ENCODE measurements at regions not wholly inside any gene's neighbourhood (a gene's known extent, or its start where the extent isn't known, plus 50 kb on each side); places are given as distances from the start of the nearest gene placed in this dataset.

DNA sequence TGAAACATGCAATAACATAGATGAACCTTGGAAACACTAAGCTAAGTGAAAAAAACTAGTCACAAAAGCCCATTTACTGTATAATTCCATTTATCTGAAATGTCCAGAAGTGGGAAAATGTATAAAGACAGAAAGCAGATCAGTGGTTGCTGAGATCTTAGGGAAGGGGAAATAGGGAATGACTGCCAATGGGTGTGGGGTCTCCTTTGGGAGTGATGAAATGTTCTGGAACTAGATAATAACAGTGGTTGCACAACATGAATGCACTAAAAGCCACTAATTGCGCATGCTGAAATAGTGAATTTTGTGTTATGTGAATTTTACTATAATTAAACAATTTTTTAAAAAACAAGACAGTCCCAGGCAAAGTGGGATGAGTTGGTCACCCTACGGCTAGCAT, 472.8 kb downstream of the CCDC171 start:
- no peak for DNase-seq (ENCODE audit: low read depth)

DNA sequence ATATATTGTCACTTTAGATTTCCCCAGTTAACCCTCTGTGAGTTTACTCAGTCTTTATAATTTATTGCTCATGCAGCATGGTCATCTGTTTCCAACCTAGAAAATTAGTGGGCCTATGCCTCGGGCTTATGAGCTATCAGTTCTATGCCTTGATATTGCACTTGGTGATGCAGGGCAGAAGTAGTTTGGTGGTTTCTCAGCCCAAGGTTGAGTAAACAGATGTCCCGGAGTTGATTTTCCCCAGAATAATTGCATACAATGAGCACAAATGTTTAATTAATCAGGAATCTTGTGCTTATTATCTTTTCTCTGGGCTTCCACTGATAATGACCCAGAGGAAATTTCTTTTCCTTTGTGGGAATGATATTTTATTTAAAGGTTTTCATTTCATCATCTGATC, 474.0 kb downstream of the CCDC171 start:
- peak; percentile 24 for DNase-seq (ENCODE audit: low read depth)

DNA sequence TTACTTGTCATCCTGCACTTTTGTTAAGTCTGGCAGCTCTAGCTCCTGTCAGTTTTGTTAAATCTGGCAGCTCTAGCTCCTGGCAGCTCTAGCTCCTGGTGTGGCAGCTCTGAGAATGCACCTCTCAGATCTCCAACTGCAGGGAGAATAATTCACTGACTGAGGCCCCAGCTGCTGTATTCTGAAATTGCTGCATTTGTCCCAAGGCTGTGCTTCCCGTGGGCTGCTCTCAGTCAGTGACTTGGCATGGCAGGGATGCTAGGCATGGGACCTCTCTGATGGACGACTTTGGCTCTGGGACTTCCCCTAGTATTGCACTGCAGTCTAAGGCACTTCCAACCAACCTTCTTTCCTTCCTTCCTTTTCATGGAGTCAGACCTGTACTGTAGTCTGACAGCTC, 475.7 kb downstream of the CCDC171 start:
- DNase-seq (ENCODE audit: low read depth) = peak; percentile 41

DNA sequence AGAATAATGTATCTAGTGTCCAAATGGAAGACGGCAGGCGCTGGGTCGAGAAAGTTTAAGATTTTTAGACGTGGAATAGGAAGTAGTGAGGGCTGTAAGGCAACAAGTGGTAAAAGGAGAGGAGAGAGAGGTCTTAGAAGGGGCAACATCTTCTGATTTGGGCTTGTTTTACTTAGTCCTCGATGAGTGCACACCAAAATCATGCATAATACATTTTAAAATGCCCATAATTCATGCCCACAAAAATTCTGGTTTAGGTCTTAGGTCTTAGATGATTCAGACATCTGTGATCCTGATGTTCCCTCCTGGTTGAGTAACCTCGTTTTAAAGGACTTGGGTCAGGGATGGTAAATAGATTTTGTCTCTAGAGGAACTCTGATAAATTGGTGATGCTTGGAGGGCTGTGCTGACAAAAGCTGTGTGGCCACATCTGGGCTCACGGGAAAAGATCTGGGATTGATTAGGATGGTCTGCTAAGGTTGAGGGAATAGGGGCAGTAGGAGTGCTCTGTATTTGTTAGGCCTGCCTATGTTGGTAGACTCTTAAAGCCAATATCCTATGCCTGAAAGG, 476.3 kb downstream of the CCDC171 start:
- DNase-seq (ENCODE audit: low read depth) = peak; percentile 78

DNA sequence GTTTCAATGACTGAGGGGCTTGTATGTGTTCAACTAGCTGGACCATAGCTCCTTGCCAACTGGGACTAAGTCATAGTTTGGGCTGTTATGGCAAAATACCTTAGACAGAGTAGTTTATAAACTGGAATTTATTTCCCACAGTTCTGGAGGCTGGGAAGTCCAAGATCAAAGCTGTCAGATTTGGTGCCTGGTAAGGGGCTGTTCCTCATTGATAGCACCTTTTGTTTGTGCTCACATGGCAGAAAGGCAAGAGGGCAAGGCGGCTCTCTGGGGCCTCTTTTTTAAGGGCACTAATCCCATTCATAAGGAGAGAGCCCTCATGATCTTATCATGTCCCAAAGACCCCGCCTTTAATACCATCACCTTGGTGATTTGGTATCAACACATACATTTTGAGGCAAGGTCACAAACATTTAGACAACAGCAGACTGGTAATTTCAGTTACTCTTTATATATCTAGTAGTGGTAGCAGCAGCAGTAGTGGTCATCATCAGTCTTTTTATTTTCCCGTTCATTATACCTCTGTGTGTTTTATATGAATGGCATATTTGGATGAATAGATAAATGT, 477.0 kb downstream of the CCDC171 start:
- DNase-seq (ENCODE audit: low read depth) = peak; percentile 24

DNA sequence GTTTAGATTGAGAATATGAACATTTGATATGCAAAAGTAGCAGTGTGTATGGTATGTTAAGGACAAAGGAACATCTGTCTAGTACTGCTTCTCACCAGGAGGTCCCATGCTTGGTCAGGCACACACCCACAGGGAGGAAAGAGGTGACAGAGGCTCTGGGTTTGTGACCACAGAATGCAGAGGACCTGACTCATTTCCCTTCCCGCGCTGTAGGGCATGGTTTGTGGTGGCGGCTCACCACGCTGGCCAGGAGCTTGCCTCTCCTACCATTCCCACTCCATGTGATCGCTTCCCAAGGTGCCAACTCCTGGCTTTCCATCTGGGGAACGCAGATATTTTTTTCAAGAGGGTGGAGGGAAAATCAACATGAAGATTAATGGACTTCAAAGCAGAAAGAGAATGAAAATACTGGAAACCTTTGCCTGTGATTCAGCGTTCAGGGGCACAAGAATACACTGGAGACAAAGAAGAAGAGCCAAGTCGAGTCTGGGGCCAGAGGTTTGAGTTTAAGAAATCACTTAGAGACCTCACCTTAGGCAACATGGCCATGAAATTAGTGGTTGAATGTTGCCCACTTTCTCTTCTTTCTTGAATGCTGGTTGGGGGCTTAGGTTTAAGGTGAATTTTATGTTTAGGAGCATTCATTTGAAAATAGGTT, 477.8 kb downstream of the CCDC171 start:
- DNase-seq (ENCODE audit: low read depth) = peak; percentile 99

DNA sequence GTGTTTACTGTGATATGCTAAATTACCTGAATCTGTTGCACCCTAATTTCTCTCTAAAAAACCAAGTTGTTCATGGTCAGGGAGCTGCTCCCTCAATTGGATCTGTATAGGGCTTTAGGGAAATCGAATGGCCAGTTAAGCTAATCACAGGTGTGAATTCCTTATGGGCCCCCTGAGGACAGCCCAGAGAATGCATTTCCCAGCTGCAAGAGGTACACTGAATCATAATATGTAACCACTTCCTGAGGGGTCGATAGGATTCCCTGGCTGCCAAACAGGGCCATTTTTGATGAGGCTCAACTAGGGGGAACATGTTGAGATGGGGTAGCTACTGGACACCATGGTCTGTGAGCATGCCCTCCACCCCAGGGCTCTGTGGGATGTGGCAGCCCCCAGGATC, 478.6 kb downstream of the CCDC171 start:
- DNase-seq (ENCODE audit: low read depth) = peak; percentile 50

DNA sequence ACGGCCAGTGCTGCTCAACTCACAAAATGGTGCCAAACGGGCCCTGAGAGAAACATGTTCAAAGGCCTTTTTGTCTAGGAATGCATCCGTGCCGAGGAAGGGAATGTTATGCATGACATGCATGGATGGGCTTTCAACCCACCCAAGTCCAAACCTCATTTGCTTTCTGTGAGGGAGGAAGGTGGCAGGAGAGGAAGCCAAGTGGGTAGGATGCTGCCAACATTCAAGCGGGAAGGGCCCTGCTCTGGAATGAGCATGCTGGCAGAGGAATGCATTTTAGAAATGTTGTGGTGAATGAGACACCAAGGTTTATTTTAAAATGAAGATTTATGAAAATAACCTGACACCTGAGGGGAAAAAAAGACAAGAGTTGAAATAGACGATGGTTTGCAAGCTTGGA, 479.1 kb downstream of the CCDC171 start:
- DNase-seq (ENCODE audit: low read depth) = peak; percentile 43

DNA sequence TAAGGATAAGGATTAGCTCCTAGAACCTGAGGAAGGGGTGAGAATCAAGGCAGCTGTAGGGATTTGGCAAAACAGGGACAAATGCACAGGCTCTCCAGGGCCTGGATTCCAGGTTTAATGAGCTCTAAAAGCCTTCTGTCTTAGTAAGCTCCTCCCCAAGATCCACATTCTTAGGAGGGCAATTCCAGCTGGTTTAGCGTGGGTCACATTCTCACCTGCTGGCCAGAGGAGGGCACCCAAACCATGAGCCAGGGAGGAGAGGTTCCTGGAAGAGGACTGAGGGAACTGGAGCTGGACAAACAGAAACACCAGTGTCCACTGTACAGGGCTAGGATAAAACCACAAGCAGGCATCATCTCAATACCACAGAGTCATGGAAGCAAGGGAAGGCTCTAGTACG, 480.0 kb downstream of the CCDC171 start:
- DNase-seq (ENCODE audit: low read depth) = peak; percentile 58

DNA sequence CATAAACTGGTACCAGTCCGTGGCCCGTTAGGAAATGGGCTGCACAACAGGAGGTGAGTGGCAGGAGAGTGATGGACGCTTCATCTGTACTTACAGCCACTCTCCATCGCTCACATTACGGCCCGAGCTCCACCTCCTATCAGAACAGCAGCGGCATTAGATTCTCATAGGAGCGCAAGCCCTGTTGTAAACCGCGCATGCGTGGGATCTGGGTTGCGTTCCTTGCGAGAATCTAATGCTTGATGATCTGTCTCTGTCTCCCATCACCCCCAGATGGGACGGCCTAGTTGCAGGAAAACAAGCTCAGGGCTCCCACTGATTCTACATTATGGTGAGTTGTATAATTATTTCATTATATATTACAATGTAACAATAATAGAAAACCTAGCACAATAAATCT, 480.4 kb downstream of the CCDC171 start:
- no peak for DNase-seq (ENCODE audit: low read depth)

DNA sequence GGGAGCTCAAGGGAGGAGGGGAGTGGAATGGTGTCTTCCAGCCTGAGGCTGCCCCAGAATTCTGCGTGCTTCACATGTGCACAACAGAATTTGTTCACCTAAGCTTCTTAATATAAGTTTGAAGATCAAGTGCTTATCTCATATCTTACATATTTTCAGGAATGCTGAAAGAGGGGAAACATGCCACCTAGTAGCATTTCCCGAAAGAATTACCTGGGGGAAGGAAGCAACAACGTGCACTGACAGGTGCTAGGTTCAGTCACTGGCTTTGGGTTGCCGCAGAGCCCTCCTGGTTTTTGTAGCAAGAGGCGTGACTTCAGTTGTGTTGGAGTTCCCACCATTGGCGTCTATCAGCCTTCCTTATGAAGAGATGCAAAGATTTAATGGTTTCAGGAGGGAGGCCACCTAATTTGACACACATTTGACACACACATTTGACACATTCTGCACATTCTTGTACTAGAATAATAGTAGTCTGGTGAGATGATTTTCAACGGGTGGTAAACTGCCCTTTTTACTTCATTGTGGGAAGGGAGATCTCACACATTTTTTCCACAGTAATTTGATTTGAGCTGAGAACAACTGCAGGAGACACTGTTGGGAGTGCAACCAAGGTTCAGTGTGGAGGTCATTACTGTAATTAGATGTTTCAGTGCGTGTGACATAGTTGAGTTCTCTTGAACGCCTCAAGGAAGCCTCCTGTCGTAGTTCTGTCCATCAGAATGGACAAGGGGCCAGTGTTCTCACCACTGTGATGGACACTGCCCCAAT, 481.3 kb downstream of the CCDC171 start:
- DNase-seq (ENCODE audit: low read depth) = no peak

DNA sequence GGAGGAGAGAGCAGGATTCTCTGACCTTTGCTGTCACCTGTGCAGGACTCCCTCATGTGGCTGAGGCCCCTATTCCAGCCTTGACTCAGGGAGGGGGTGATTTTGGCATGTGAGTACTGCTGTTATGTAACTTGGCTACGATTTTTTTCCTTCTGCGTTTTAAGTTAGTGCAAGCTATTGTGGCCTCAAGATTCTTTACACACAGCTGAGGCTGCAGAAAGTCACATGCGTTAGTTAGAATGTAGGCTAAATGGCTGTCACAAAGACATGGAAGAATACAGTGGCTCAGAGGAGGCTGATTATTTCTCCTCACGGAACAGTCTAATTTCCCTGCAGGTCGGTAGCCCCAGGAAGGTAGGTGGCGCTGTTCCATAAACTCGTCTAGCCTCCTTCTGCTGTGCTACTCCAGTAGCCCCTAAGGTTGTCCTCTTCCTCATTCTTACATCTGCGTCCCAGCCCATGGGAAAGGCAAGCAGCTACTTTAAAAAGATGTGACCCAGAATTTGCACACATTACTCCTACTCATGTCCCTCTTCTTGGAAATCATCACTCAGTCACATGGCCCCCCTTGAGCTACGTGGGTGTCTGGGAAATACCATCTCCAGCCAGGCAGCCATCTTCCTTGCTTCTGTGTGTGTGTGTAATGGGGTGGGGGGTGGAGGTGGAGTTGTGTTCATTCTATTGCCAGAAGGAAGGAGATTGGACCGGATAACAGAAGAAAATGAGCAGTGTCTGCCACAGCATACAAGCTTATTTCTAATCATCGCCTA, 486.6 kb downstream of the CCDC171 start:
- peak; percentile 31 for DNase-seq (ENCODE audit: low read depth)

DNA sequence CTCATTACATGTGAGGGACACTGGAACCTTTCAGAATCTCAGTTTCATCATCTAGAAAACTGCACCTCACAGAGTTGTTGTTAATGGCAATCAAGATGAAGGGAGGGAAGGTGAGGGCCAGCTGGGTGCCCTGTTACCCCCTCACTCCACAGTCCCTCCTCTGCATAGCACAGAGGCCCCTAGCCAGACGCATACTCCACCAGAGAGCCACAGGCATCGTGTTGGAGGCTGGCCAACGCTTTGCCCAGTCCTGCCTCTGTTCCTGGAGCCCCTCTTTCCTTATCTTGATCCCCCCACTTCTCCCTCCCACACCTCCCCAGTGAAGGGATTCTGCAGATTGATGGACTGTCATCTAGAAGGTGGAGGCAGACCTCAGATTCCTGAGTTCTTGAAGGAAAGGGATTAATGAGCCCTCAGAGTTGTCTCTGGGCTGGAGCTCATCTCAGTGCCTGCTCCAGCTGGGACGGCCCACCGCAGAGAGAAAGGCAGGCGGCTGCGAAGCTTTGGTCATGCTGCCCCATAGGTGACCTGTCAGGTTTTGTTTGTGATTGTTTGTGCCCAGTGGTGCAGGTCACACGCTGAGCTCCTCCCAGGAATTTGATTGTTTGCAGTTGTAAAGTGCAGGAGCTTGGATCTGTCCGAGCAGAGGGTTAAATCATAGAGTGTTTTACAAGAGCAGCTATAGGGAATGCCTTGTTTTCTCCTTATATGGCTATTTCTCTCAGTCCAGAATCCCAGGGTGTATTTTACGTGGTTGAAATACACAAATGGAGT, 487.3 kb downstream of the CCDC171 start:
- no peak for DNase-seq (ENCODE audit: low read depth)

DNA sequence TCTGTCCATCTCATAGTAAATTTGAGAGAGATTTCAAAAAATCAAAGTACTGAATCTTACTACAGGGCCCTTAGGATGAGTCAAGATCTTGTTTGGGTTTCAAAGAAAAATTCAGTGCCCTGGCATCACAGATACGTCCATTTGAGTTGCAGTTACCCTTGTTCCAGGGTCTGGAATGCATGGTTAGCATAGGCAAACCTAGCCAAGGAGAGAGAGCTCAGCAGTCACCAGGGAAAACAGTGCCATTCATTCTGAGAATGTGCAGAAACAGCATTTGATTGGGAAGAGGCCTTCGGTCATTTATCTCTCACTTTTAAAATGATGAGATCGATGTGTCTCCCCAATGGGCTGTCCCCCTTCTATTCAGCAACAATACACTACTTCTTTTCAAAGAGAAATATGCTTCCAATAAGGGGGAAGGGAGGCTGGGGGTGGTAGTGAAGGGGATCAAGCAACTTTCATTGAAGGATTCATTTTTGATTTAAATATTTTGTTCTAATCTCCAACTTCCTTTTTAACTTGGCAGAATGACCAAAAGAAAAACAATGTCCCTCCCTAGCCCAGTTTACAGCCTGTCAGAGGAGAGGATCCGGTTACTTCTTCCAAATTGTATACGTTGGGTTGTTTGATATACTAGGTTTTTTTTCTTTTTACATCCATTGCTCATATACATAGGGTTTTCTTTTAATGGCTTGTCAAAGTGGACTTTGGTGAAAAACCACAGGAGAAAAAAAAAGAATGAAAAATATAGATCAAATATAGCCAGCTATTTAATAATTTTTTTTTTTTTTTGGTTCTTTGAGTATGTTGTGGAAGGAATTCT, 491.1 kb downstream of the CCDC171 start:
- no peak for DNase-seq (ENCODE audit: low read depth)

DNA sequence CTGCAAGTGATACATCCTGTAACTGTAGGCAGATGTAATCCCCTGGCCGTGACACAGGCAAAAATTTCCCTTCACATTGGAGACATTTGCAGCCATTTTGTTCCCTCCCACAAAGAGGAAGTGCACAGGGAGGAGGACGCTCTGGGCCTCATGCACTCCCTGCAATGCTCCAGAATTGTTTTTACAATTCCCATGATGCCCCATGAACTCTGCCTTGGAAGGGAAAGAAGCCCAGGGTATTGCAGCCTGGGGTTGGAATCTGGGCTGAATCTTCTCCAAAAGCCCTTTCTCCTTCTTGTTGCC, 491.7 kb downstream of the CCDC171 start:
- no peak for DNase-seq (ENCODE audit: low read depth)

DNA sequence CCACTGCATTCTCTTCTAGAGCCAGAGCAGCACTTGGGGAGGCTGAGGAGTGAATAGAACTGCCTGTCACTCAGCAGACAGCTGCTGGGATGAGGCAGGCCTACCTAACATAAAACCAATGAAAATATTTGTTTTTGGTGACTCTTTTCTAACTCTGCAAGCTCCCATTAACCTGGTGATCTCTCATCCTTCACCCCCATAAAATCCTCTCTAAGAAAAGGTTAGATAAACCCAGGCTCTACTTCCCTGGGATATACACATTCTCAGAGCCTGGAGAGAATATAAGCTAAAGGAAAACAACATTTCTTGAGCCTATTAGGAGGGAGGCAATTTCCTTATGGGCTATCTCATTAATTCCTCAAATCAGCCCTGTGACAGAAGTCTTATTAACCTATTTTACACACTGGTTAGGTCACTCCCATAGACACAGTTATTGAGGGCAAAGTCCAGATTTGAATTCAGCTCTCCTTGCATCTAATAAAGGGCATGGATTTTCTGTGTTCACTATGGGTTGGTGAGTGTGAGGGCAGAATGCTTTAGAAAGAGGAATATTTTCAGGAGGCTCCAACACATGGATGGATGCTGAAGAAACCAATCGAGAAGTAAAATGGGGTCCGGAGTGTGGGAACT, 492.9 kb downstream of the CCDC171 start:
- DNase-seq (ENCODE audit: low read depth) = no peak

DNA sequence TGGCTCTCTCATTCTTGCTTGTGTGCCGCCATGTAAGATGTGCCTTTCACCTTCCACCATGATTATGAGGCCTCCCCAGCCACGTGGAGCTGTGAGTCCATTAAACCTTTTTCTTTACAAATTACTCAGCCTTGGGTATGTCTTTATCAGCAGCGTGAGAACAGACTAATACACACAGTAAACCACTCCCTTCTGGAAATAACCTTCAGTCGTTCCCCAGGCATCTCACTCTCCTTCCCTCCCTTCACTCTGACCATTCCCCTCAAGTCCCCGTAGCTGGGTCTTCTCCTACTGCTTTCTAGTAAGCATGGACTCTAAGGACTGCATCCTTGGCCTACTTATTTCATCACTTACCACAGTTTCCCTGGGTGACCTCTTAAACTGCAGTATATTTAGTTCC, 493.9 kb downstream of the CCDC171 start:
- no peak for DNase-seq (ENCODE audit: low read depth)

DNA sequence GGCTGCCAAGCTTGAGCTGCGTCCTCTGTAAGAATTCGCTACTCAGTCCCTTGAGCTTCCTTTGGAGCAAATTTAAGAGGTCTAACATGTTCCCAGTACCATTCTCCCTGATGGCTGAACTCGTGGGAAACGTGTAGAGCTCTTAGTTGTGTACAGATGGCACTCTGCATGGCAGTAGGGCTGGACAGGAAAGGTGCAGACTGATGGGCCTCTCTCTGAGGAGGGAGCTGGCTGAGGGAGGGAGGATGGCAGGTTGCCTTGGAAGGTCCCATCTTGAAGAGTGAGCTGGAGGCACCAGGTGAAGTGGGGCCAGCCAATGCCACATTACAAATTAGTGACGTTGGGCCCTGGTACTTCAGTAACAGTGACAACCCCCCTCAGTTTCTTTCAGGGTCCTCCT, 495.3 kb downstream of the CCDC171 start:
- DNase-seq (ENCODE audit: low read depth) = no peak

DNA sequence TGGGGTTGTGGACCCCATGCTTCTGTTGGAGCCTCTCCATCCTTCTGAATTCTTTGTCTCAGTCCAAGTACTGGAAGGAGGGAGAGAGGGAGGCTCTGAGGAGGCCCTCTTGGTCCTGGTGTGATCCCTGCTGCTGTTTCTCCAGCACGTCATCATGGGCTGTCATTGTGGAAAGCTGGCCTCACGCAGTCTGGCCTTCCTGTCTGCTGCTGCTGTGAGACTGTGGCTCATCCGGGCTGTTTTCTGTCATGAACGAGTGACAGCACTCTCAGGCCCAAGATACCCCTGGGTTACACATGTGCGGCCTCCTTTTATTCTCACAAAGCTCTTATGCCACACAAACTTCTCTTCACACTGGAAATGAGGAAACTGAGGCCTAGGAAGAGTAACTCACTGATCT, 499.3 kb downstream of the CCDC171 start:
- no peak for DNase-seq (ENCODE audit: low read depth)

DNA sequence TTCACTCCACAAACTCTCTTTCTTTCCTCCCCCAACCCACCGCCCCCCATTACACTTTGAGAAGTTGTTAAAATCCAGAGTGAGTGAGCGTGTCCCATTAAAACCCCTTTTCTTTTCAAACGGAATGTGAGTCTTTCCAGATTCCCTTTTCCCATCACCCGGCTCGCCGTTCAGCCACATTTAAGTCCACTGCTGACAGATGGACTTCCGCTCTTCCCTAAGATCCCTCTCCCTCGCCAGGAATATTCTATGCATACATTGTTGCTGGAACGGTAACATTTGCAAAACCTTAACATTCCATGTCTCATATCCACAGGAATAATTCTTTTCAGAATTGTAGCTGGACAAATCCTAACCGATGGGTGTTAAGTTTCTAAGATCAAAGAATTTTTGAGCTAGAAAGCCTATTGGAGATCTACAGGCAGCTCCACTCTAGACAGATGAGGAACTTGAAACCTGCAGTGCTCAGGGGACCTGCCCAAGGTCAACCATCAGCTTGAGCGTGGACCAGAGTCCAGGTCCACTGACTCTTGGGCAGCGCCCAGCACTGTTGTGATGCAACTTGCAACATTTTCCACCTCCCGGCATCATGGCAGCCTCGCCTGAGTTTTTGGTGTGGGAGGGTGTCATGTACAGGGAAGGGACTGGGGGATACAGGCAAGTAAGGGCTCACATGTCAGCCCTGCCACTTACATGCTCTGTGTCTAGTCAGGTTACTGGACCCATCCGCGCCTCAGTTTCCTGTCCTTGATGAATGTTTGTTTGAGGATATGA, 500.1 kb downstream of the CCDC171 start:
- DNase-seq (ENCODE audit: low read depth) = no peak
